ENCODE measurements at regions not wholly inside any gene's neighbourhood (a gene's known extent, or its start where the extent isn't known, plus 50 kb on each side); places are given as distances from the start of the nearest gene placed in this dataset.

DNA sequence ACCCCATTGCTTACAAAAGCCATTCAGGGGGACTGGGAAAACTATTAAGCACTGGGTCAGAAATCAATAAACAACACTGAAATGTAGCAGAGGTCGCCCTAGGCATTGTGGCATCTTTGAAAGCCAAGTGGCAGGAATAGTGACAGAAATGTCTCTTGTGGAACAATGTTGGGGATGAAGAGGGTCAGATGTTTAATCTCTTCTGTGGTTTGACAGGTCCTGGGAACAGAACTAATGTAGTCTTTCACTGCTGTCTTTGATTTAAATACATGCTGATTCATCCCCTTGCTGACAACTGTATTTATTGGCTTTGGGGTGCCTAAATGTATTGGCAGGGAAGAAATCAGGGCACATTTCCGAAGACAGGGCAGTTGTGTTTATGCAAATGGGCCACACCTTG, 194.8 kb downstream of the ATG4C start:
- TF ChIP-seq, protein P1, sequence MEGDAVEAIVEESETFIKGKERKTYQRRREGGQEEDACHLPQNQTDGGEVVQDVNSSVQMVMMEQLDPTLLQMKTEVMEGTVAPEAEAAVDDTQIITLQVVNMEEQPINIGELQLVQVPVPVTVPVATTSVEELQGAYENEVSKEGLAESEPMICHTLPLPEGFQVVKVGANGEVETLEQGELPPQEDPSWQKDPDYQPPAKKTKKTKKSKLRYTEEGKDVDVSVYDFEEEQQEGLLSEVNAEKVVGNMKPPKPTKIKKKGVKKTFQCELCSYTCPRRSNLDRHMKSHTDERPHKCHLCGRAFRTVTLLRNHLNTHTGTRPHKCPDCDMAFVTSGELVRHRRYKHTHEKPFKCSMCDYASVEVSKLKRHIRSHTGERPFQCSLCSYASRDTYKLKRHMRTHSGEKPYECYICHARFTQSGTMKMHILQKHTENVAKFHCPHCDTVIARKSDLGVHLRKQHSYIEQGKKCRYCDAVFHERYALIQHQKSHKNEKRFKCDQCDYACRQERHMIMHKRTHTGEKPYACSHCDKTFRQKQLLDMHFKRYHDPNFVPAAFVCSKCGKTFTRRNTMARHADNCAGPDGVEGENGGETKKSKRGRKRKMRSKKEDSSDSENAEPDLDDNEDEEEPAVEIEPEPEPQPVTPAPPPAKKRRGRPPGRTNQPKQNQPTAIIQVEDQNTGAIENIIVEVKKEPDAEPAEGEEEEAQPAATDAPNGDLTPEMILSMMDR (IDR thresholded peaks at IDR 0.05), result no peak
- H3K27me3 ChIP-seq, result no peaks in the 10 kb centered on the region
- intact Hi-C loops (cut with DNase I), result no loop called here
- H3K27ac ChIP-seq, result no peak overlapping the region
- H3K4me3 ChIP-seq, result no peak overlapping the region
- no peak for ATAC-seq
- no peaks in the 10 kb centered on the region for H3K9me3 ChIP-seq
- H3K36me3 ChIP-seq, result no peaks in the 10 kb centered on the region
- DNase-seq, result no peak
- no peaks in the 10 kb centered on the region for H3K4me1 ChIP-seq

DNA sequence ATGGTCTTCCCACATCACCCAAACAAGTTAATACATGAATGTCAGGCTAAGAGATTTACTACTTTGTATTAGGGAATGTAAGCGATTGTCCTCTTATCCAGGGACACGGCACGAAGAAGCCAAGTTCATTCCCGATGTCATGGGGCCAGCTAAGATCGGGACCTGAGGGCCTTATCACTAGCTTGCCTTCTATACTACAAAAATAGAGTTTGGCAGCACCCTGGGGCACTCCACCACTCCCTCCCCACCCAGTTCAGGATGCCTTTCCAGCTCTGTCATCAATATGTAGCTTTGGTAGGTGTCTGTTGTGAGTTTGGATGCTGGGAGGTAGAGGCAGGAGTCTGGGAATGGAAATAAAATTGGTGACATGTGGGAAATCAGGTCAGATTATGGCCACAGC, 197.5 kb downstream of the ATG4C start:
- Histone ChIP-seq H3K27me3 (no peaks in the 10 kb centered on the region), H3K36me3 (no peaks in the 10 kb centered on the region), H3K4me3 (no peak overlapping the region), H3K4me1 (no peaks in the 10 kb centered on the region), H3K9me3 (no peaks in the 10 kb centered on the region), H3K27ac (no peak overlapping the region)
- ATAC-seq (no peak), DNase-seq (no peak)
- TF ChIP-seq, protein P1 (IDR thresholded peaks at IDR 0.05), result no peak
- intact Hi-C loops (cut with DNase I), result no loop called here

DNA sequence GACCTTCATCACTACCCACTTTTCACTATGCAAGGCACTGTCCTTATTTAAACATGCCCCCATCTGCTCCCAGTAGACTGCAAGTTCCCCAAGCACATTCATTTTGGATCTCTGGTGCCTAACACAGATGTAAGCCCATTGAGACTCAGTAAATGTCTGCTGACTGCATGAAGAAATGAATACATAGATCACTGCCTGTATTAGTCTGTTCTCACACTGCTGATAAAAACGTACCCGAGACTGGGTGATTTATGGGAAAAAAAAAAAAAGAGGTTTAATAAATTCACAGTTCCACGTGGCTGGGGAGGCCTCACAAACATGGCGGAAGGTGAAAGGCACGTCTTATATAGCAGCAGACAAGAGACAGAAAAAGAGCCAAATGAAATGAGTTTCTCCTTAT, 204.9 kb downstream of the ATG4C start:
- intact Hi-C loops (cut with DNase I), result no loop called here

DNA sequence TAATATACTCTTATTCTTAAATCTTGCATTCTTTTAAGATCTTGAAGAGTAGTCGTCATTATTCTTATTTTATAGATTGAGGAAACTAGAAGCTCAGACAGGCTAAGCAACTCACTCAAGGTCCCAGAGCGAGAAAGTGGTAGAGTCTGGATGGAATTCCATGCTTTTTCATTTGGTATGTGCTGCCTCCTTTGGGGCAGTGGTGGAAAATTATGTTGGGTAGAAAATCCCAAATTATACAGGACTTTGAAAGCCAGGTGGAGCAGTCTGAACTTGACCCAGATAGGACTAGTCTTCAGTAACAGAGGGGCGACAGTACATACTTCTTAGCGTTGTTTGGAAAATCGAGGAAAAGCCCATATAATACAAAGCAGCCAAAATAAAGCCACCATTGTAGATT, 205.6 kb downstream of the ATG4C start:
- H3K27ac ChIP-seq, result no peak overlapping the region
- H3K27me3 ChIP-seq, result no peaks in the 10 kb centered on the region
- intact Hi-C loops (cut with DNase I), result no loop called here
- TF ChIP-seq, protein P1 (IDR thresholded peaks at IDR 0.05), result no peak
- ATAC-seq, result no peak
- no peaks in the 10 kb centered on the region for H3K9me3 ChIP-seq
- H3K36me3 ChIP-seq, result no peaks in the 10 kb centered on the region
- DNase-seq, result no peak
- no peak overlapping the region for H3K4me3 ChIP-seq
- H3K4me1 ChIP-seq, result no peaks in the 10 kb centered on the region

More for the DNA sequence above, 204.9 kb downstream of the ATG4C start:
- TF ChIP-seq, protein P1 (IDR thresholded peaks at IDR 0.05), result no peak
- Histone ChIP-seq H3K4me1 (no peaks in the 10 kb centered on the region), H3K36me3 (no peaks in the 10 kb centered on the region), H3K9me3 (no peaks in the 10 kb centered on the region), H3K27ac (no peak overlapping the region), H3K4me3 (no peak overlapping the region), H3K27me3 (no peaks in the 10 kb centered on the region)
- no peak for ATAC-seq
- no peak for DNase-seq

DNA sequence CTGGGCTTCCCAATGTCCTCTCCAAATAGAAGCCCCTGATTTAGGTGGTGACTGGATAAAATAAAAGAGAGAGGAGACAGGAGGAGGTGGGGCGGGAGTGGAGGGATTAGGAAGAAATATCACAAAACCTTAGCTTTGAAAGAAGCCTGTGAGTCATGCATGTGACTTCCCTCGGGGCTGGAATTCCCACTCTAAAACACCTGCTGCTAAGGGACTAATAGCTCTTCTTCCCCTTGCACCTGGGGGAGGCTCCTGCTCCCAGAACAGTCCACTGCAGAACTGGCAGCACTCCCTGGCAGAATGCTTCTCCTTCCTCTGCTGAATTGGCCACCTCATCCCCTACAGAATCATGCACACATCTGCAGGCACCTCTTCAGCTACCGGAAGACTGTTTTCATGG, 207.2 kb downstream of the ATG4C start:
- H3K9me3 ChIP-seq, result no peaks in the 10 kb centered on the region
- no peak for DNase-seq
- intact Hi-C loops (cut with DNase I), result no loop called here
- ATAC-seq, result no peak
- H3K4me3 ChIP-seq, result no peak overlapping the region
- H3K4me1 ChIP-seq, result no peaks in the 10 kb centered on the region
- TF ChIP-seq, protein P1 (IDR thresholded peaks at IDR 0.05), result no peak
- H3K36me3 ChIP-seq, result no peaks in the 10 kb centered on the region
- H3K27me3 ChIP-seq, result no peaks in the 10 kb centered on the region
- no peak overlapping the region for H3K27ac ChIP-seq

All from left lung (tissue), 4 donors.